OCI-LY1 (cell line): ENCODE measurements at regions not wholly inside any gene's neighbourhood (a gene's known extent, or its start where the extent isn't known, plus 50 kb on each side); places are given as distances from the start of the nearest gene placed in this dataset.

ENCODE experiments used
- H2AFZ ChIP-seq: fragments of 200-600 bp; sonication (generic), shearing (Covaris generic); 2 replicates; pipeline ENCODE4 v1.6.0; 2014; ENCODE audit warnings: antibody characterized with exemption, mild to moderate bottlenecking, low read length
- H3F3A ChIP-seq: fragments of 200-600 bp; sonication (generic), shearing (Covaris generic); 2 replicates; pipeline ENCODE4 v1.6.0; 2014; ENCODE audit warnings: mild to moderate bottlenecking, antibody characterized with exemption, low read length, moderate library complexity; ENCODE audit not compliant: insufficient read depth
- H3K27ac ChIP-seq: fragments of 200-600 bp; sonication (generic); 2 replicates; pipeline ENCODE4 v1.5.1; 2014; ENCODE audit warnings: low read length, mixed run types, mild to moderate bottlenecking, low read depth; ENCODE audit not compliant: poor library complexity, severe bottlenecking
- H3K27me3 ChIP-seq: fragments of 200-600 bp; sonication (generic); 2 replicates; pipeline ENCODE4 v1.6.0; 2014; ENCODE audit warnings: antibody characterized with exemption, mild to moderate bottlenecking, low read length, moderate library complexity; ENCODE audit not compliant: insufficient read depth
- H3K36me3 ChIP-seq: fragments of 200-600 bp; sonication (generic); 2 replicates; pipeline ENCODE4 v1.6.1; 2014; ENCODE audit warnings: mild to moderate bottlenecking, antibody characterized with exemption, low read length, moderate library complexity, mixed read lengths; ENCODE audit not compliant: insufficient read depth
- H3K4me1 ChIP-seq: fragments of 200-600 bp; sonication (generic); 2 replicates; pipeline ENCODE4 v1.5.1; 2014; ENCODE audit warnings: mild to moderate bottlenecking, low read length, moderate library complexity; ENCODE audit not compliant: insufficient read depth, severe bottlenecking
- H3K4me2 ChIP-seq: fragments of 200-600 bp; sonication (generic), shearing (Covaris generic); 2 replicates; pipeline ENCODE4 v1.6.1; 2014; ENCODE audit warnings: low read length
- H3K4me3 ChIP-seq: fragments of 200-600 bp; sonication (generic); 2 replicates; pipeline ENCODE4 v1.5.1; 2014; ENCODE audit warnings: low read length, low read depth, mild to moderate bottlenecking, mixed read lengths; ENCODE audit not compliant: poor library complexity, severe bottlenecking
- H3K79me2 ChIP-seq: fragments of 200-600 bp; shearing (Covaris generic); 2 replicates; pipeline ENCODE4 v1.6.1; 2016; ENCODE audit warnings: mixed run types, low read length, mixed read lengths; ENCODE audit not compliant: insufficient read depth
- H3K9ac ChIP-seq: fragments of 200-600 bp; sonication (generic), shearing (Covaris generic); 2 replicates; pipeline ENCODE4 v1.6.1; 2014; ENCODE audit warnings: mild to moderate bottlenecking, low read length, mixed read lengths
- H3K9me2 ChIP-seq: fragments of 200-600 bp; sonication (generic), shearing (Covaris generic); 2 replicates; pipeline ENCODE4 v1.6.1; 2014; ENCODE audit warnings: low read depth, mild to moderate bottlenecking, low read length, mixed read lengths
- H3K9me3 ChIP-seq: fragments of 200-600 bp; shearing (Covaris generic); 2 replicates; pipeline ENCODE4 v1.6.1; 2014; ENCODE audit warnings: low read length, mixed read lengths
- H4K20me1 ChIP-seq: fragments of 200-600 bp; sonication (generic), shearing (Covaris generic); 2 replicates; pipeline ENCODE4 v1.6.0; 2016; ENCODE audit warnings: mild to moderate bottlenecking, low read length; ENCODE audit not compliant: insufficient read depth
- EZH2 ChIP-seq: fragments of 200-600 bp; sonication (generic), shearing (Covaris generic); IDR thresholded peaks from 2 replicates; pipeline ENCODE4 v1.8.0; 2017; ENCODE audit warnings: borderline replicate concordance, mixed run types, mild to moderate bottlenecking, antibody characterized with exemption, low read length, moderate library complexity, mixed read lengths
- TF ChIP-seq, protein P1 (sequence below): fragments of 200-600 bp; sonication (generic), shearing (Covaris generic); IDR thresholded peaks from 2 replicates; pipeline ENCODE4 v1.5.1; 2017; ENCODE audit warnings: mild to moderate bottlenecking, antibody characterized with exemption, low read length, moderate library complexity, mixed read lengths

DNA sequence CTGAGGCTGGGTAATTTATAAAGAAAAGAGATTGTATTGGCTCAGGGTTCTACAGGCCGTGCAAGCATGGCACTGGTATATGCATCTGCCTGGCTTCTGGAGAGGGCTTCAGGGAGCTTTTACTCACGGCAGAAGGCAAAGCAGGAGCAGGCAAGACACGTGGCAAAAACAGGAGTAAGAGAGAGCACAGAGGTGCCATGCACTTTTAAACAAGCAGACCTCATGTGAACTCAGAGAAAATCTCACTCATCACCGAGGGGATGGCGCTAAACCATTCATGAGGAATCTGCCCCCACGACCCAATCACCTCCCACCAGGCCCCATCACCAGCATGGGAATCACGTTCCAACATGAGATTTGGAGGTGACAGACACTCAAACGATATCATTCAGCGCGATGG is 400.7 kb upstream of the RUNX1 start:
- no peaks in the 10 kb centered on the region for H3F3A ChIP-seq

DNA sequence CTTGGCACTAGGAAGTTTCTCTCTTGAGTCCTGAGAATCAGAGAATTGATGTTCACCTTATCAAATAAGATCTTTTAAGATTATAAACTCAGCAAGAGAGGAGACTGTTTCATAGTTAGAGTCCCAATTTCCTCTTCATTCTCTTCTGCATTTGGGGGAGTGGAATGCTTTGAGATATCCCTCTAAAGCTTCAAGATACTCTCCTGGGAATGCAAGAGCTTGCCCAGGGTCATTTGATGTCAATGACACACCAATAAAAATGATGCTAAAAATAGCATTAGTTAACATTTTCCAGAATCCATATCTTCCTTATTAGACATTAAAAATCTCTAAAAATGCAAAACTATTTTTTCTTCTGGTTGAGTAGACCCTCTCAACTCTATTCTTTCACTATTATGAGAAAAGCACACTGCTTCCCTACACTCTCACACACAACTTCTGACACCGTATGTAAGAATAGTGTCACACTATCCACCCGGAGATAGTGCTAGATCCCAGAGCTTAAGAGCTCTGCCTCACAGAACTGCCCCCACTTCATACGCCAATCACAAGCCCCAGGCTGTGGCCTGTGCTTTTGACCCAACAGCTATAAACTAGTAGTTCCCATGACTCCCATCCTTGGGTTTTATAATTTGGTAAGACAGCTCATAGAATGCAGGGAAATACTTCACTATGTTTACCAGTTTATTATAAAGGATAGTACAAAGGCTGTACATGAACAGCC is 399.9 kb upstream of the RUNX1 start:
- no peak overlapping the region for H3K27ac ChIP-seq

More for the DNA sequence above, 400.7 kb upstream of the RUNX1 start:
- no peaks in the 10 kb centered on the region for H4K20me1 ChIP-seq
- H3K9me2 ChIP-seq: no peaks in the 10 kb centered on the region
- no peaks in the 10 kb centered on the region; the same call in 1 of the 2 replicates for H3K36me3 ChIP-seq
- no peak overlapping the region for H2AFZ ChIP-seq
- no peak overlapping the region for H3K27ac ChIP-seq
- 0 out of 2 replicates have a peak, but pooled peaks cover 3% of the 10 kb centered on the region for H3K9me3 ChIP-seq
- H3K27me3 ChIP-seq: peaks cover 4% of the 10 kb centered on the region
- no peaks in the 10 kb centered on the region for H3K4me1 ChIP-seq
- no peak for TF ChIP-seq EZH2
- H3K4me2 ChIP-seq: no peak overlapping the region
- H3K4me3 ChIP-seq: no peak overlapping the region
- no peaks in the 10 kb centered on the region for H3K79me2 ChIP-seq
- H3K9ac ChIP-seq: no peak overlapping the region

DNA sequence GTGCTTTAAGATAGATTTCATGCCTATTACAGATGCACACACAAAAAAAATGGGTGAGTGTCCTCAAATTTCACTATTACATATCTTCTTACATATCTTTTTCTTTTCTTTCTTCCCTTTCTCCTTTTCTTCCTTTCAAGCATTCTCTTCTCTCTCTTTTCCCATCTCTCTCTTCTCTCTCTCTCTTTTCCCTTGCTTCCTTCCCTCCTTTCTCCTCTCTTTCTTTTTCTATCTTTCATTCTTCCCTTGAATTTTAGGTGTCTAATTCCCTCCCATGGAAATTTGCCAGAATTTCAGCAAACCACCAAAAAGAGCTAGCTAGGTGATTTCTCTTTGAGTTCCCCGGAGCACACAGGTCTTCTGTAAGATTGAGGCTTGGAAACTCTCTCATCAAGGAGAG is 395.3 kb upstream of the RUNX1 start:
- Histone ChIP-seq H3K9me2 (no peaks in the 10 kb centered on the region), H3K4me2 (no peak overlapping the region), H3K79me2 (no peaks in the 10 kb centered on the region), H3K36me3 (no peaks in the 10 kb centered on the region), H4K20me1 (no peaks in the 10 kb centered on the region), H3K27ac (no peak overlapping the region), H3F3A (no peaks in the 10 kb centered on the region), H3K27me3 (no peaks in the 10 kb centered on the region; the same call in 1 of the 2 replicates), H3K4me1 (no peaks in the 10 kb centered on the region), H2AFZ (no peak overlapping the region), H3K9me3 (no peaks in the 10 kb centered on the region), H3K4me3 (no peak overlapping the region), H3K9ac (no peak overlapping the region)
- TF ChIP-seq EZH2: no peak
- TF ChIP-seq, protein P1, sequence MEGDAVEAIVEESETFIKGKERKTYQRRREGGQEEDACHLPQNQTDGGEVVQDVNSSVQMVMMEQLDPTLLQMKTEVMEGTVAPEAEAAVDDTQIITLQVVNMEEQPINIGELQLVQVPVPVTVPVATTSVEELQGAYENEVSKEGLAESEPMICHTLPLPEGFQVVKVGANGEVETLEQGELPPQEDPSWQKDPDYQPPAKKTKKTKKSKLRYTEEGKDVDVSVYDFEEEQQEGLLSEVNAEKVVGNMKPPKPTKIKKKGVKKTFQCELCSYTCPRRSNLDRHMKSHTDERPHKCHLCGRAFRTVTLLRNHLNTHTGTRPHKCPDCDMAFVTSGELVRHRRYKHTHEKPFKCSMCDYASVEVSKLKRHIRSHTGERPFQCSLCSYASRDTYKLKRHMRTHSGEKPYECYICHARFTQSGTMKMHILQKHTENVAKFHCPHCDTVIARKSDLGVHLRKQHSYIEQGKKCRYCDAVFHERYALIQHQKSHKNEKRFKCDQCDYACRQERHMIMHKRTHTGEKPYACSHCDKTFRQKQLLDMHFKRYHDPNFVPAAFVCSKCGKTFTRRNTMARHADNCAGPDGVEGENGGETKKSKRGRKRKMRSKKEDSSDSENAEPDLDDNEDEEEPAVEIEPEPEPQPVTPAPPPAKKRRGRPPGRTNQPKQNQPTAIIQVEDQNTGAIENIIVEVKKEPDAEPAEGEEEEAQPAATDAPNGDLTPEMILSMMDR: no peak

More for the DNA sequence above, 399.9 kb upstream of the RUNX1 start:
- Histone ChIP-seq H3K27me3 (peaks cover 4% of the 10 kb centered on the region), H3K4me2 (no peak overlapping the region), H3F3A (no peaks in the 10 kb centered on the region), H2AFZ (no peak overlapping the region), H3K4me1 (no peaks in the 10 kb centered on the region), H3K36me3 (no peaks in the 10 kb centered on the region; the same call in 1 of the 2 replicates), H3K9me3 (0 out of 2 replicates have a peak, but pooled peaks cover 3% of the 10 kb centered on the region), H4K20me1 (no peaks in the 10 kb centered on the region), H3K9ac (no peak overlapping the region), H3K9me2 (no peaks in the 10 kb centered on the region), H3K79me2 (no peaks in the 10 kb centered on the region), H3K4me3 (no peak overlapping the region)
- TF ChIP-seq, protein P1: no peak
- TF ChIP-seq EZH2: no peak
